IMR-90 (cell line): ENCODE measurements at regions not wholly inside any gene's neighbourhood (a gene's known extent, or its start where the extent isn't known, plus 50 kb on each side); places are given as distances from the start of the nearest gene placed in this dataset.

Source experiments
- ATAC-seq: fragments of 200-7000 bp; cut with Tn5 transposase; 2 replicates; pipeline ENCODE4 v1.9.1; 2020; ENCODE audit warnings: low read depth, mild to moderate bottlenecking, moderate library complexity
- BruUV-seq: library from RNA; stranded (reverse); fragments of 400-500 nt; replicated peaks from 2 replicates; lab custom pipeline; 2021; lab: Mats Ljungman, UMichigan
- CTCF ChIA-PET: fragments of 300-600 bp; formaldehyde crosslinking; extraction: SDS; loops from one replicate; lab custom pipeline; 2021; ENCODE audit warnings: antibody characterized with exemption; lab: Yijun Ruan, JAX
- POLR2A ChIA-PET: fragments of 300-600 bp; sonication (Branson Sonifier 250); formaldehyde crosslinking; loops from one replicate; lab custom pipeline; 2022; ENCODE audit warnings: antibody characterized with exemption; ENCODE audit not compliant: unreplicated experiment; lab: Charles Lee
- DNase-seq: peaks from one replicate; pipeline ENCODE4 v3.0.0; 2013
- H2AFZ ChIP-seq: replicated peaks from 2 replicates; pipeline ENCODE3; 2013; ENCODE audit warnings: low read length, mild to moderate bottlenecking; ENCODE audit not compliant: poor library complexity
- H2AK5ac ChIP-seq: 2 replicates; pipeline ENCODE4 v1.6.1; 2013; ENCODE audit warnings: low read depth, low read length, inconsistent platforms
- H2AK9ac ChIP-seq: replicated peaks from 2 replicates; pipeline ENCODE3; 2013; ENCODE audit warnings: mild to moderate bottlenecking, low read depth, low read length, moderate library complexity; ENCODE audit not compliant: poor library complexity
- H2BK120ac ChIP-seq: 2 replicates; pipeline ENCODE4 v1.6.1; 2013; ENCODE audit warnings: low read depth, low read length, inconsistent platforms
- H2BK15ac ChIP-seq: 3 replicates; pipeline ENCODE4 v1.6.1; 2013; ENCODE audit warnings: low read depth, low read length, inconsistent platforms
- H2BK20ac ChIP-seq: 2 replicates; pipeline ENCODE4 v1.6.1; 2013; ENCODE audit warnings: low read depth, mild to moderate bottlenecking, inconsistent platforms, low read length, moderate library complexity
- H2BK5ac ChIP-seq: 2 replicates; pipeline ENCODE4 v1.6.1; 2013; ENCODE audit warnings: mild to moderate bottlenecking, low read depth, low read length, inconsistent platforms; ENCODE audit not compliant: poor library complexity, severe bottlenecking
- H3K14ac ChIP-seq: replicated peaks from 2 replicates; pipeline ENCODE4 v1.6.1; 2013; ENCODE audit warnings: low read depth, low read length, inconsistent platforms
- H3K18ac ChIP-seq: 2 replicates; pipeline ENCODE4 v1.6.1; 2013; ENCODE audit warnings: low read depth, low read length, control low read depth
- H3K23ac ChIP-seq: 2 replicates; pipeline ENCODE4 v1.6.1; 2013; ENCODE audit warnings: low read depth, low read length, inconsistent platforms
- H3K27ac ChIP-seq: 2 replicates; pipeline ENCODE4 v1.5.1; 2013; ENCODE audit warnings: mild to moderate bottlenecking, control low read depth, low read length; ENCODE audit not compliant: insufficient read depth
- H3K27me3 ChIP-seq: 2 replicates; pipeline ENCODE4 v1.6.1; 2013; ENCODE audit warnings: low read length; ENCODE audit not compliant: control insufficient read depth, insufficient read depth
- H3K36me3 ChIP-seq: 2 replicates; pipeline ENCODE4 v1.6.1; 2013; ENCODE audit warnings: low read length, mixed read lengths; ENCODE audit not compliant: control insufficient read depth, insufficient read depth
- H3K4ac ChIP-seq: 2 replicates; pipeline ENCODE4 v1.6.1; 2013; ENCODE audit warnings: low read depth, low read length, inconsistent platforms
- H3K4me1 ChIP-seq: 2 replicates; pipeline ENCODE4 v1.6.1; 2013; ENCODE audit warnings: low read length, mixed read lengths; ENCODE audit not compliant: control insufficient read depth, insufficient read depth
- H3K4me2 ChIP-seq: 2 replicates; pipeline ENCODE4 v1.6.1; 2013; ENCODE audit warnings: low read depth, mild to moderate bottlenecking, control low read depth, low read length, moderate library complexity
- H3K4me3 ChIP-seq: 2 replicates; pipeline ENCODE4 v1.5.1; 2013; ENCODE audit warnings: low read depth, mild to moderate bottlenecking, control low read depth, low read length, moderate library complexity; ENCODE audit not compliant: insufficient read depth
- H3K56ac ChIP-seq: 2 replicates; pipeline ENCODE4 v1.6.1; 2013; ENCODE audit warnings: low read length, inconsistent platforms; ENCODE audit not compliant: insufficient read depth; ENCODE audit errors: extremely low read depth
- H3K79me1 ChIP-seq, 2 experiments: 2 replicates each; pipeline ENCODE4 v1.6.1; 2013; ENCODE audit warnings: low read length in 2 of 2, inconsistent platforms in 1 of 2, low read depth in 1 of 2
- H3K9ac ChIP-seq: 2 replicates; pipeline ENCODE4 v1.6.1; 2013; ENCODE audit warnings: low read depth, low read length, control low read depth
- H3K9me1 ChIP-seq: 2 replicates; pipeline ENCODE4 v1.6.1; 2013; ENCODE audit warnings: low read length, inconsistent platforms; ENCODE audit not compliant: insufficient read depth
- H3K9me3 ChIP-seq: 2 replicates; pipeline ENCODE4 v1.6.1; 2013; ENCODE audit warnings: low read length; ENCODE audit not compliant: control insufficient read depth, insufficient read depth
- H4K20me1 ChIP-seq: 2 replicates; pipeline ENCODE4 v1.6.1; 2013; ENCODE audit warnings: low read length, inconsistent platforms; ENCODE audit not compliant: insufficient read depth
- H4K5ac ChIP-seq: 2 replicates; pipeline ENCODE4 v1.6.1; 2013; ENCODE audit warnings: mild to moderate bottlenecking, low read depth, low read length, control low read depth
- H4K8ac ChIP-seq, 2 experiments: 2 replicates each; pipeline ENCODE4 v1.6.1; 2013; ENCODE audit warnings: low read depth in 2 of 2, low read length in 2 of 2, control low read depth in 1 of 2, inconsistent platforms in 1 of 2
- H4K91ac ChIP-seq: 2 replicates; pipeline ENCODE4 v1.6.1; 2013; ENCODE audit warnings: low read depth, low read length, inconsistent platforms; ENCODE audit not compliant: insufficient read depth
- BHLHE40 ChIP-seq: fragments of 150-350 bp; IDR thresholded peaks from 2 replicates; pipeline ENCODE4 v1.6.1; 2016; ENCODE audit warnings: mild to moderate bottlenecking, low read depth, low read length
- CEBPB ChIP-seq: IDR thresholded peaks from 2 replicates; pipeline ENCODE4 v1.6.1; 2012; ENCODE audit warnings: low read depth, low read length, improper control_type of control experiment
- CHD1 ChIP-seq: IDR thresholded peaks from 2 replicates; pipeline ENCODE4 v1.6.1; 2012; ENCODE audit warnings: low read depth, low read length, improper control_type of control experiment
- ELK1 ChIP-seq: fragments of 150-350 bp; IDR thresholded peaks from 2 replicates; pipeline ENCODE4 v1.6.1; 2016; ENCODE audit warnings: low read depth, mild to moderate bottlenecking, low read length, moderate library complexity, borderline replicate concordance
- FOS ChIP-seq: fragments of 150-350 bp; IDR thresholded peaks from 2 replicates; pipeline ENCODE4 v1.6.1; 2016; ENCODE audit warnings: low read depth, low read length
- MAFK ChIP-seq: IDR thresholded peaks from 2 replicates; pipeline ENCODE4 v1.6.1; 2012; ENCODE audit warnings: low read depth, low read length, improper control_type of control experiment
- MAZ ChIP-seq: IDR thresholded peaks from 2 replicates; pipeline ENCODE4 v1.6.1; 2012; ENCODE audit warnings: low read depth, mild to moderate bottlenecking, low read length, improper control_type of control experiment, moderate library complexity, borderline replicate concordance
- MXI1 ChIP-seq: IDR thresholded peaks from 2 replicates; pipeline ENCODE4 v1.6.1; 2012; ENCODE audit warnings: low read depth, mild to moderate bottlenecking, low read length, moderate library complexity, borderline replicate concordance
- NFE2L2 ChIP-seq: fragments of 150-350 bp; IDR thresholded peaks from 2 replicates; pipeline ENCODE4 v1.6.1; 2016; ENCODE audit warnings: low read depth, mild to moderate bottlenecking, low read length
- POLR2A ChIP-seq: IDR thresholded peaks from 2 replicates; pipeline ENCODE4 v1.6.1; 2012; ENCODE audit warnings: mild to moderate bottlenecking, low read depth, low read length
- RAD21 ChIP-seq: IDR thresholded peaks from 2 replicates; pipeline ENCODE4 v1.6.1; 2012; ENCODE audit warnings: low read length, improper control_type of control experiment
- RCOR1 ChIP-seq: IDR thresholded peaks from 2 replicates; pipeline ENCODE4 v1.6.1; 2012; ENCODE audit warnings: mild to moderate bottlenecking, low read length, improper control_type of control experiment; ENCODE audit not compliant: insufficient replicate concordance
- RFX5 ChIP-seq: IDR thresholded peaks from 2 replicates; pipeline ENCODE4 v1.8.0; 2012; ENCODE audit warnings: low read depth, mild to moderate bottlenecking, low read length, moderate library complexity
- SMC3 ChIP-seq: fragments of 150-350 bp; IDR thresholded peaks from 2 replicates; pipeline ENCODE4 v1.6.1; 2016; ENCODE audit warnings: low read depth, mild to moderate bottlenecking, antibody characterized with exemption, low read length, moderate library complexity
- WGBS, 2 experiments: methylation state at CpG; one replicate each; pipeline versions ENCODE4 v1.1.5 to v1.1.7; 2013; ENCODE audit warnings: missing lambda C conversion rate in 2 of 2; ENCODE audit not compliant: insufficient read length in 1 of 2; ENCODE audit errors: extremely low coverage in 2 of 2; 5-methylcytosine and 5-hydroxymethylcytosine counted together
- dilution Hi-C: fragments of 300-500 bp; cut with HindIII; formaldehyde crosslinking; loops from one replicate; pipeline ENCODE4 v1.14.3; 2018; ENCODE audit warnings: low sequenced_read_pairs; ENCODE audit not compliant: unreplicated experiment
- in situ Hi-C: fragments of 300-500 bp; cut with MboI; formaldehyde crosslinking; loops from 3 replicates; pipeline ENCODE4 v1.14.3; 2019; ENCODE audit warnings: low sequenced_read_pairs, inconsistent platforms, mixed read lengths
- intact Hi-C: fragments of 100-400 bp; cut with micrococcal nuclease; formaldehyde crosslinking; loops from 2 replicates; pipeline ENCODE4 v1.10.0; 2022
- TF ChIP-seq, protein P1 (sequence below): fragments of 150-350 bp; IDR thresholded peaks from 2 replicates; pipeline ENCODE4 v1.6.1; 2017; ENCODE audit warnings: mild to moderate bottlenecking, antibody characterized with exemption, low read length, low read depth
- TF ChIP-seq, protein P2 (sequence below): conservative IDR thresholded peaks from 2 replicates; pipeline ENCODE4 v1.5.1; 2012; ENCODE audit warnings: mild to moderate bottlenecking, low read depth, low read length, improper control_type of control experiment

GRCh38 chr7:32301427-32301826, 188.8 kb downstream of the LSM5 start:
- Histone ChIP-seq H4K20me1 (no peaks in the 10 kb centered on the region), H2BK15ac (no peak overlapping the region), H3K4me3 (no peak overlapping the region), H2BK5ac (no peak overlapping the region), H2AFZ (no peak overlapping the region), H4K5ac (no peak overlapping the region), H3K9me3 (no peaks in the 10 kb centered on the region), H3K18ac (no peak overlapping the region), H2BK120ac (no peak overlapping the region), H3K27ac (no peak overlapping the region), H2AK9ac (no peak overlapping the region), H3K56ac (no peak overlapping the region), H3K14ac (no peak overlapping the region), H4K91ac (no peak overlapping the region), H3K79me1 (no peaks in the 10 kb centered on the region), H4K8ac (no peak overlapping the region), H3K23ac (no peak overlapping the region), H3K9ac (no peak overlapping the region), H3K36me3 (no peaks in the 10 kb centered on the region), H3K4me1 (no peaks in the 10 kb centered on the region), H2BK20ac (no peak overlapping the region), H3K9me1 (no peaks in the 10 kb centered on the region), H3K4me2 (no peak overlapping the region), H3K4ac (no peak overlapping the region), H2AK5ac (no peak overlapping the region), H3K27me3 (peaks cover 25% of the 10 kb centered on the region)
- BruUV-seq = no TSS peak
- DNase-seq = no peak
- dilution Hi-C loops (no loop called here), intact Hi-C loops (no loop called here), in situ Hi-C loops (no loop called here)
- ATAC-seq = no peak
- TF ChIP-seq MAZ = no peak
- TF ChIP-seq CEBPB = no peak
- TF ChIP-seq NFE2L2 = no peak
- TF ChIP-seq MAFK = no peak
- no peak for TF ChIP-seq BHLHE40
- TF ChIP-seq ELK1 = no peak
- TF ChIP-seq FOS = no peak
- TF ChIP-seq, protein P1, sequence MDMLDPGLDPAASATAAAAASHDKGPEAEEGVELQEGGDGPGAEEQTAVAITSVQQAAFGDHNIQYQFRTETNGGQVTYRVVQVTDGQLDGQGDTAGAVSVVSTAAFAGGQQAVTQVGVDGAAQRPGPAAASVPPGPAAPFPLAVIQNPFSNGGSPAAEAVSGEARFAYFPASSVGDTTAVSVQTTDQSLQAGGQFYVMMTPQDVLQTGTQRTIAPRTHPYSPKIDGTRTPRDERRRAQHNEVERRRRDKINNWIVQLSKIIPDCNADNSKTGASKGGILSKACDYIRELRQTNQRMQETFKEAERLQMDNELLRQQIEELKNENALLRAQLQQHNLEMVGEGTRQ = no peak
- TF ChIP-seq RCOR1 = no peak
- TF ChIP-seq, protein P2, sequence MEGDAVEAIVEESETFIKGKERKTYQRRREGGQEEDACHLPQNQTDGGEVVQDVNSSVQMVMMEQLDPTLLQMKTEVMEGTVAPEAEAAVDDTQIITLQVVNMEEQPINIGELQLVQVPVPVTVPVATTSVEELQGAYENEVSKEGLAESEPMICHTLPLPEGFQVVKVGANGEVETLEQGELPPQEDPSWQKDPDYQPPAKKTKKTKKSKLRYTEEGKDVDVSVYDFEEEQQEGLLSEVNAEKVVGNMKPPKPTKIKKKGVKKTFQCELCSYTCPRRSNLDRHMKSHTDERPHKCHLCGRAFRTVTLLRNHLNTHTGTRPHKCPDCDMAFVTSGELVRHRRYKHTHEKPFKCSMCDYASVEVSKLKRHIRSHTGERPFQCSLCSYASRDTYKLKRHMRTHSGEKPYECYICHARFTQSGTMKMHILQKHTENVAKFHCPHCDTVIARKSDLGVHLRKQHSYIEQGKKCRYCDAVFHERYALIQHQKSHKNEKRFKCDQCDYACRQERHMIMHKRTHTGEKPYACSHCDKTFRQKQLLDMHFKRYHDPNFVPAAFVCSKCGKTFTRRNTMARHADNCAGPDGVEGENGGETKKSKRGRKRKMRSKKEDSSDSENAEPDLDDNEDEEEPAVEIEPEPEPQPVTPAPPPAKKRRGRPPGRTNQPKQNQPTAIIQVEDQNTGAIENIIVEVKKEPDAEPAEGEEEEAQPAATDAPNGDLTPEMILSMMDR = no peak
- no peak for TF ChIP-seq SMC3
- no peak for TF ChIP-seq RFX5
- TF ChIP-seq POLR2A = no peak
- no peak for TF ChIP-seq RAD21
- no peak for TF ChIP-seq CHD1
- no peak for TF ChIP-seq MXI1
- ChIA-PET CTCF (interaction anchor here (0.6 kb wide), 1 partner anchor 9 kb away, joined by 4 read pairs; no protein-coding TSS in a partner anchor), POLR2A (no interaction called here)
- WGBS, 2 experiments = 69% methylated on average over 2 of the region's 3 CpGs; no CpG with 5 or more reads in 1 of the 2 experiments
